Cardiac muscle cell (in vitro differentiated cells and primary cell): ENCODE measurements at regions not wholly inside any gene's neighbourhood (a gene's known extent, or its start where the extent isn't known, plus 50 kb on each side); places are given as distances from the start of the nearest gene placed in this dataset.

Experiments used
- DNase-seq, 2 donors: peaks; one replicate each; pipeline versions ENCODE4 v3.0.0 to v3.0.0-alpha.2; 2010 to 2017; ENCODE audit warnings: low read depth in 1 of 2, low spot score in 1 of 2
- H3K27ac ChIP-seq: fragments of 200-600 bp; sonication (generic); 2 replicates; pipeline ENCODE4 v1.5.1; 2016
- H3K27me3 ChIP-seq: fragments of 200-600 bp; sonication (generic); 2 replicates; pipeline ENCODE4 v1.6.0; 2016; ENCODE audit warnings: control low read depth
- H3K36me3 ChIP-seq: fragments of 200-600 bp; sonication (generic); 2 replicates; pipeline ENCODE4 v1.5.1; 2016; ENCODE audit warnings: control low read depth
- H3K4me1 ChIP-seq: fragments of 200-600 bp; sonication (generic); 2 replicates; pipeline ENCODE4 v1.8.1; 2017; ENCODE audit warnings: low read depth, mild to moderate bottlenecking, mixed run types
- H3K4me3 ChIP-seq: fragments of 200-600 bp; sonication (generic); 2 replicates; pipeline ENCODE4 v1.5.1; 2016; ENCODE audit warnings: mild to moderate bottlenecking
- H3K9me3 ChIP-seq: fragments of 200-600 bp; sonication (generic); 2 replicates; pipeline ENCODE4 v1.5.1; 2017; ENCODE audit warnings: low read depth, mild to moderate bottlenecking, control low read depth
- TF ChIP-seq, protein P1 (sequence below): IDR thresholded peaks from 2 replicates; pipeline ENCODE4 v1.5.1; 2012; ENCODE audit warnings: low read depth, mild to moderate bottlenecking, low read length

DNA sequence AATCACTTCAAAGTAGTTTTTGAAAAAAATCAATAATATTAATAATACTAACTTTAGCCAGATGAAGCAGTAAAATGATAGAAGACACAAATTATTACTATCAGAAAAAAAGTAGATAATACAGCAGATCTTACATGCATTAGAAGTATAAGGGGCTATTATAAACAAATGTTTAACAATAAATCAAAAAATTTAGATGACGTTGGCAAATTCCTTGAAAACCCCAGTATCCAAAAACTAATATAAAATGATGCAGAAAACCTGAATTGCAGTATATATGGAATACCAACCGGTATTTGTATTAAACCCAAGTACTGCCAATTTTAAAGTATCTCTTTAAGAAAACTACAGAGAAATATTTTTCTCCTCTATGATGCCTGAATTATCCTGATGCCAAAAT, 573.3 kb upstream of the CTNND2 start:
- Histone ChIP-seq H3K9me3 (no peaks in the 10 kb centered on the region), H3K27me3 (no peaks in the 10 kb centered on the region), H3K4me1 (no peaks in the 10 kb centered on the region), H3K36me3 (no peaks in the 10 kb centered on the region), H3K27ac (no peak overlapping the region), H3K4me3 (no peak overlapping the region)
- no peak for DNase-seq
- TF ChIP-seq, protein P1, sequence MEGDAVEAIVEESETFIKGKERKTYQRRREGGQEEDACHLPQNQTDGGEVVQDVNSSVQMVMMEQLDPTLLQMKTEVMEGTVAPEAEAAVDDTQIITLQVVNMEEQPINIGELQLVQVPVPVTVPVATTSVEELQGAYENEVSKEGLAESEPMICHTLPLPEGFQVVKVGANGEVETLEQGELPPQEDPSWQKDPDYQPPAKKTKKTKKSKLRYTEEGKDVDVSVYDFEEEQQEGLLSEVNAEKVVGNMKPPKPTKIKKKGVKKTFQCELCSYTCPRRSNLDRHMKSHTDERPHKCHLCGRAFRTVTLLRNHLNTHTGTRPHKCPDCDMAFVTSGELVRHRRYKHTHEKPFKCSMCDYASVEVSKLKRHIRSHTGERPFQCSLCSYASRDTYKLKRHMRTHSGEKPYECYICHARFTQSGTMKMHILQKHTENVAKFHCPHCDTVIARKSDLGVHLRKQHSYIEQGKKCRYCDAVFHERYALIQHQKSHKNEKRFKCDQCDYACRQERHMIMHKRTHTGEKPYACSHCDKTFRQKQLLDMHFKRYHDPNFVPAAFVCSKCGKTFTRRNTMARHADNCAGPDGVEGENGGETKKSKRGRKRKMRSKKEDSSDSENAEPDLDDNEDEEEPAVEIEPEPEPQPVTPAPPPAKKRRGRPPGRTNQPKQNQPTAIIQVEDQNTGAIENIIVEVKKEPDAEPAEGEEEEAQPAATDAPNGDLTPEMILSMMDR = no peak

DNA sequence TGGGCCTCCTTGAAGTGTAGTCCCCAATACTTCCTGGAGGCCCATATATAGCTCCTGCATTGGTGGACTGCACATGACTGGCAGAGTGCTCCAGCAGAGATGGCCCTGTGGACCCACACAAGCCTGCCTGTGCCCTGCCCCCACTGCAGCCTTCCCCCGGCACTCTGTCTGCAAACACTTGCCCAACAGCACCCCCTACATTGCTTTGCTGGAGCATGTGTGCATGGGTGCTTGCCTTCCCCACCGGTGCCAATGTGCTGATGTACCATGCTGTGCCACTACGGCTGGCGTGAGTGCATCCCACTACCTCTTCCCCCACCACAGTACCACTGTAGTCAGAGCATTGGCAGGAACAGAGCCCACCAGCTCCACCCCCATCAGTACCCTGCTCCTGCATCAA, 563.6 kb upstream of the CTNND2 start:
- Histone ChIP-seq H3K9me3 (no peaks in the 10 kb centered on the region), H3K4me1 (no peaks in the 10 kb centered on the region), H3K4me3 (no peak overlapping the region), H3K27me3 (no peaks in the 10 kb centered on the region), H3K27ac (no peak overlapping the region), H3K36me3 (no peaks in the 10 kb centered on the region)
- TF ChIP-seq, protein P1 = no peak
- DNase-seq = no peak

DNA sequence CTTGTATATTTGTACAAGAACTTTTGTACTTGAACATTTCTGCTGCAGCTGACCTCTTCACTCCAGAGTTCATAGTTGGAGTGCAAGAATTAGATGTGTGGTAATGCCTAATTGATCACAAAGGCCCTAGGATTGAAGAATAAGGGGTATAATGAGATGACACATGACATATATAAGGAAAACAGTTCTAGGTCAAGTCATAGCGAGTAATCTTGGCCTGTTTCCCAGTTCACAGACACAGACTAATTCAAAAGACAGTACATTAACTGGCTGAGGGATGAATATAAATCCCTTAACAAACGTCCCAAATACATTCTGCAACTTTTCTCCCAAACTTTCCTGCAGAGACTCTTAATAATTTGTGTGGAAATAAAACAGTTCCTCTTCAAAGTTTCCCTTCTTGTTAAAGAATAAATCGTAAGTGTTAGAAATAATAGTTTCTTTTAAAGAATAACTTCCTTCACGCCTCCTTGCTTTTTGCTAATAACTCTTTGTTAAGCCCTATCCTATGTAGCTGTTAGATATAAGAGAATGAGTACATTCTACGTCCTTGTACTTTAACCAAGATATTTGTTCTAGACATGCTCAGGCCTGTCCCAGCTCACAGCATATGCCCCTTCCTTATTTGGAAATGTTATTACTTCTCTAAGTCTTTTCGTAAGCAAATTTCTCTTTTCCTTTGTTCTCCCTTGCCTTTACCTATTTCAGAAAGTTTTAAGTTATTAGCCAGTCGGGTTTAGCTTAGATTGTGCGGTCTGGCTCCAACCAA, 556.4 kb upstream of the CTNND2 start:
- H3K9me3 ChIP-seq = no peaks in the 10 kb centered on the region
- no peak for DNase-seq
- H3K36me3 ChIP-seq = no peaks in the 10 kb centered on the region
- no peak overlapping the region for H3K27ac ChIP-seq
- H3K4me1 ChIP-seq = no peaks in the 10 kb centered on the region
- TF ChIP-seq, protein P1 = no peak
- H3K27me3 ChIP-seq = no peaks in the 10 kb centered on the region
- no peak overlapping the region for H3K4me3 ChIP-seq

DNA sequence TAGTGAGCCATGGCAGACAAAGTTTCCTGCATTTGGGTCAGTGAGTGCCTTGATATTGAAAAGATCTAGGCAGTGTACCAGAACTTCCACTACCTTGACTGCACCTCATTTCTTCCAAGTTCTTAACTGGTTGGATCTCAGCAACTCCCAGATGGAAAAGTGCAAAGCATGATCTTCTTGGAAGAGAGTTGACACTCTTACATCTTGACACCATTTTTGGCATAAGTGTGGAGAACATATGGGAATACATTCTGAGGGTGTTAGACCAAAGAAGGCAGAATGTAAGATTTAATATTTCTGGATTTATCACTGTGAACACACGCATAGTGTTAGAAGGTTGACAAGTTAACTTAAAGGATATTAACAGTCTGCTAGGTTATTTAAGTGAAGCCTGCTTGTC, 555.1 kb upstream of the CTNND2 start:
- H3K27me3 ChIP-seq = no peaks in the 10 kb centered on the region
- no peak overlapping the region for H3K4me3 ChIP-seq
- TF ChIP-seq, protein P1 = no peak
- no peaks in the 10 kb centered on the region for H3K36me3 ChIP-seq
- H3K4me1 ChIP-seq = no peaks in the 10 kb centered on the region
- DNase-seq = no peak
- no peak overlapping the region for H3K27ac ChIP-seq
- no peaks in the 10 kb centered on the region for H3K9me3 ChIP-seq

DNA sequence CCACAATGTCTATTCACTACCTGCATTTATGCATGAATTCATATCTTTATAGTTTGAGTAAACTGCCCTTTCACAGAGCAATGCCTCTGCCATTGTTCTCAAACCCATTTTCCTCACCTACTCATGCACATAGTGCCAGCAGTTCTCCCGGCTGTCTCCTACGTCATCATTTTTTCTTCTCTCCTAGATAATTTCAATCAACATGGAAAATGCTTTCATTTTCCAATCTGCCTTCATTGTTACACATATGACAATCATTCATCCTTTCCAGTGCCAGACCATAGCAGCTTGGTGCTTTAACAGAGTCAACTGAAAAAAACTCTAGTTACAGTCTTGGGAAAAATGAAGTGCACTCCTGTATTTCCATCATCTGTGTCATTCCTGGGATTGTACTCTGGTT, 514.8 kb upstream of the CTNND2 start:
- Histone ChIP-seq H3K27me3 (no peaks in the 10 kb centered on the region), H3K4me1 (no peaks in the 10 kb centered on the region), H3K27ac (no peak overlapping the region), H3K9me3 (no peaks in the 10 kb centered on the region), H3K4me3 (no peak overlapping the region), H3K36me3 (no peaks in the 10 kb centered on the region)
- TF ChIP-seq, protein P1 = no peak
- DNase-seq = no peak
